ENCODE measurements at regions not wholly inside any gene's neighbourhood (a gene's known extent, or its start where the extent isn't known, plus 50 kb on each side); places are given as distances from the start of the nearest gene placed in this dataset.

DNA sequence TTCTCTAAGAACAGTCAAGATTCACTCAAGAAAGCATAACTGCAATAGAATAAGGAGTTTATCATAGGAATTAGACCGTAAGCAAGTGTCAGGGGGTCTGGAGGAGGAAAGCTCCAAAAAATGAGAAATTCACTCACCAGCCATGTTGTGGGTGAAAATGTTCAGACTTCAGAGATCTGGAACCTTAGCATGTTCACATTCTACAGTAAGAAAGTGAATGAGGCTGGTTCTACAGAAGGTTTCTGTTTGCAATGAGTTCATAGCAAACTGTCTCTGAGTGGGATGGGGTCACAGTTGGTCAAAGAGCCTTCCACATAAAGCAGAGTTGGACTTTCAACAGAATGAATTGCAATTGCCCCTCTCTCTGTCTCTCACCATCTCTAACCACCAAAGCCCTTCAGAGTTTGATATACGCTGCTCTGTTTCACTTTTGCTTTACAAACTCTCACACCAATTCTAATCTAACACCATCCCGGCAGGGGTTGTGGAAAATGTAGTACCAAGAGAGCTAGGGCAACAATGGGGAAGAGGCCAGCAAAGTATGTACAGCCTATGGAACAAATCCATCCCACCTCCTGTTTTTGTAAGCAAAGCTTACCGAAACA is 581.8 kb upstream of the UBE2E2 start:
- DNase-seq = no peak
- Histone ChIP-seq H3K4me1 (no peaks in the 10 kb centered on the region), H3K9me3 (no peaks in the 10 kb centered on the region), H3K4me3 (no peak overlapping the region), H3K27ac (no peak overlapping the region), H3K27me3 (no peaks in the 10 kb centered on the region), H3K36me3 (no peaks in the 10 kb centered on the region)
- TF ChIP-seq, protein P1, sequence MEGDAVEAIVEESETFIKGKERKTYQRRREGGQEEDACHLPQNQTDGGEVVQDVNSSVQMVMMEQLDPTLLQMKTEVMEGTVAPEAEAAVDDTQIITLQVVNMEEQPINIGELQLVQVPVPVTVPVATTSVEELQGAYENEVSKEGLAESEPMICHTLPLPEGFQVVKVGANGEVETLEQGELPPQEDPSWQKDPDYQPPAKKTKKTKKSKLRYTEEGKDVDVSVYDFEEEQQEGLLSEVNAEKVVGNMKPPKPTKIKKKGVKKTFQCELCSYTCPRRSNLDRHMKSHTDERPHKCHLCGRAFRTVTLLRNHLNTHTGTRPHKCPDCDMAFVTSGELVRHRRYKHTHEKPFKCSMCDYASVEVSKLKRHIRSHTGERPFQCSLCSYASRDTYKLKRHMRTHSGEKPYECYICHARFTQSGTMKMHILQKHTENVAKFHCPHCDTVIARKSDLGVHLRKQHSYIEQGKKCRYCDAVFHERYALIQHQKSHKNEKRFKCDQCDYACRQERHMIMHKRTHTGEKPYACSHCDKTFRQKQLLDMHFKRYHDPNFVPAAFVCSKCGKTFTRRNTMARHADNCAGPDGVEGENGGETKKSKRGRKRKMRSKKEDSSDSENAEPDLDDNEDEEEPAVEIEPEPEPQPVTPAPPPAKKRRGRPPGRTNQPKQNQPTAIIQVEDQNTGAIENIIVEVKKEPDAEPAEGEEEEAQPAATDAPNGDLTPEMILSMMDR (IDR thresholded peaks at IDR 0.05) = no peak
- no peak for TF ChIP-seq POLR2A (IDR thresholded peaks at IDR 0.05)
- intact Hi-C loops (cut with DNase I; ENCODE audit: low total_unique reads) = no loop called here

DNA sequence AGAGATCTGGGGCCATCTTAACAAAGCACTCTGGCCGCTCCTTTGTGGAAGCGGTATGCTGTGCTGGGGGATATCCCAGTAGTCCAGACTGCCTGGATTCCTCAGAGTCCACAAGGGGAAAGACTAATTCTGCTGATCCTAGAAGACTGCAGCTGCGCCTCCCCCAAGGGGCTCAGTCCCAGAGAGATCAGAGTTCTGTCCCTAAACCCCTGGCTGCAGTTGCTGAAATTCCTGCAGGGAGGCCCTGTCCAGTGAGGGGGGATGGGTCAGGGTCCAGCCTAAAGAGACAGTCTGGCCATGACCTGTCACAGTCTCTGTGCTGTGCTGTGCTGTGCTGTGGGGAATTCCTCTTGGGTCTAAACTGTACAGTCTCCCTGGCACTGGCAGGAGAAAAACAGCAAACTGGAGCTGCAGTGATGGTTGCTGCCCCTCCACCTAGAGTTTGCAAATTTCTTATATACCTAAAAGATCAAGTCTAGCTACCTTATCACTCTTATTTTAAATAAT is 575.1 kb upstream of the UBE2E2 start:
- Histone ChIP-seq H3K27me3 (no peaks in the 10 kb centered on the region), H3K36me3 (no peaks in the 10 kb centered on the region), H3K27ac (no peak overlapping the region), H3K4me3 (no peak overlapping the region), H3K9me3 (no peaks in the 10 kb centered on the region), H3K4me1 (no peaks in the 10 kb centered on the region)
- TF ChIP-seq, protein P1 (IDR thresholded peaks at IDR 0.05) = no peak
- no peak for TF ChIP-seq POLR2A (IDR thresholded peaks at IDR 0.05)
- DNase-seq = no peak
- intact Hi-C loops (cut with DNase I; ENCODE audit: low total_unique reads) = no loop called here

GRCh38 chr3:22632536-22632935 is 570.6 kb upstream of the UBE2E2 start:
- TF ChIP-seq POLR2A (IDR thresholded peaks at IDR 0.05) = no peak
- TF ChIP-seq, protein P1 (IDR thresholded peaks at IDR 0.05) = no peak
- no peaks in the 10 kb centered on the region for H3K27me3 ChIP-seq

DNA sequence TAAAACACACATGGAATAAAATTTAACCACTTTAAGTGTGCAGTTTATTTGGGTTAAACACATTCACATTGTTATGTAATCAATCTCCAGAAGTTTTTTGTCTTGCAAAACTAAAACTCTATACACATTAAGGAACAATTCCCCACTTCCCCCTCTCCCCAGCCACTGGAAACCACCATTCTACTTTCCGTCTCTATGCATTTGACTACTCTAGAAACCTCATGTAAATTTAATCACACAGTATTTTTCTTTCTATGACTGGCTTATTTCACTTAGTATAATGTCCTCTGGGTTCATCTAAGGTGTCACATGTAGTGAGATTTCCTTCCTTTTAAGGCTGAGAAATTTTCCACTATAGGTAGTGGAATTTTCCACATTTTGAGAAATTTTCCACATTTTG is 568.7 kb upstream of the UBE2E2 start:
- H3K36me3 ChIP-seq = no peaks in the 10 kb centered on the region
- no peak for TF ChIP-seq POLR2A (IDR thresholded peaks at IDR 0.05)
- TF ChIP-seq, protein P1 (IDR thresholded peaks at IDR 0.05) = no peak
- no peaks in the 10 kb centered on the region for H3K4me1 ChIP-seq
- DNase-seq = no peak
- no peak overlapping the region for H3K27ac ChIP-seq
- no peak overlapping the region for H3K4me3 ChIP-seq
- no peaks in the 10 kb centered on the region for H3K27me3 ChIP-seq
- intact Hi-C loops (cut with DNase I; ENCODE audit: low total_unique reads) = no loop called here
- peaks cover 0 to 3% of the 10 kb centered on the region in 2 donors for H3K9me3 ChIP-seq

More at GRCh38 chr3:22632536-22632935, 570.6 kb upstream of the UBE2E2 start:
- DNase-seq = no peak
- H3K4me3 ChIP-seq = no peak overlapping the region
- H3K27ac ChIP-seq = no peak overlapping the region
- no peaks in the 10 kb centered on the region for H3K36me3 ChIP-seq
- intact Hi-C loops (cut with DNase I; ENCODE audit: low total_unique reads) = no loop called here
- H3K9me3 ChIP-seq = peaks cover 0 to 3% of the 10 kb centered on the region in 2 donors
- H3K4me1 ChIP-seq = no peaks in the 10 kb centered on the region

DNA sequence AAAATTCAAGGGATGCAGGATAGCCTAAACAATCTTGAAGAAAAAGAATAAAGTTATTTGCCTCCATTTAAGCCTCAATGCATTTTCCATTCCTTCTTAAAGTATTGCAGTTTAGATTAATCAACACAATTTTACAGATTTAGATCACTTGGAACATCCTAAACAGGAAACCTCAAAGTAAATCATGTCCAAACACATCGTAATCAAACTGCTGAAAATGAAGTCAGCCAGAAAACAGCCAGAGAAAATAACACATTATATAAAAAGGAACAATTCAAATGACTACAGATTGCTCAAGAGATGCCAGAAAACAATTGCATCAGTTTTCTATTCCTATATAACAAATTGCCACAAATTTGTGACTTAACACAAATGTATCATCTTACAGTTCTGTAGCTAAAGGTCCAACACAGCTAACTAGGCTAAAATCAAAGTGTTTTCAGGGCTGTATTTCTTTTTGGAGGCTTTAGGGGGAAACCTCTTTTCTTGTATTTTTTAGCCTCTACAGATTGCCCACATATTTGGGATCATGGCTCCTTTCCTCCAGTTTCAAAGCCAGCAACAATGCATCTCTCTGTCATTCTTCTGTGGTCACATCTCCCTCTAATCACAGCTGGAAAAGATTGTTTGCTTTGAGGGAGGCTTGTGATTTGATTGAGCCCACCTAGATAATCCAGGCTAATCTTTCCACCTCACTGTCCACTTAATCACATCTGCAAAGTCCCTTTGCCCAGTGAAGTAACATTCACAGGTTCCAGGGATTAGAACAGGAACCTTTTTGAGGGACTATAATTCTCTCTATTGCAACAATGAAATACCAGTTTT is 543.3 kb upstream of the UBE2E2 start:
- Histone ChIP-seq H3K9me3 (no peaks in the 10 kb centered on the region), H3K4me1 (no peaks in the 10 kb centered on the region), H3K36me3 (no peaks in the 10 kb centered on the region), H3K27ac (no peak overlapping the region), H3K4me3 (no peak overlapping the region), H3K27me3 (no peaks in the 10 kb centered on the region)
- intact Hi-C loops (cut with DNase I; ENCODE audit: low total_unique reads) = no loop called here
- DNase-seq = no peak
- TF ChIP-seq POLR2A (IDR thresholded peaks at IDR 0.05) = no peak
- TF ChIP-seq, protein P1 (IDR thresholded peaks at IDR 0.05) = no peak
